ENCODE measurements at regions not wholly inside any gene's neighbourhood (a gene's known extent, or its start where the extent isn't known, plus 50 kb on each side); places are given as distances from the start of the nearest gene placed in this dataset.

GRCh38 chrX:101774340-101774739, 114.7 kb upstream of the ARMCX2 start:
- no peak for TF ChIP-seq CTCF (IDR thresholded peaks at IDR 0.05)
- TF ChIP-seq POLR2A (IDR thresholded peaks at IDR 0.05) = no peak
- no peak for TF ChIP-seq EP300 (IDR thresholded peaks at IDR 0.05)

Measured in suprapubic skin (tissue), 3 donors.